ENCODE measurements at regions not wholly inside any gene's neighbourhood (a gene's known extent, or its start where the extent isn't known, plus 50 kb on each side); places are given as distances from the start of the nearest gene placed in this dataset.

- peaks cover 0 to 10% of the 10 kb centered on the region in 2 donors for H3K4me1 Mint-ChIP-seq (ENCODE audit: low read depth in 2 of 2)
- H3K4me3 Mint-ChIP-seq = no peak overlapping the region
- no peak for DNase-seq (ENCODE audit: low spot score)
- no peak for ATAC-seq
- no peak overlapping the region for H3K27ac Mint-ChIP-seq
- no peaks in the 10 kb centered on the region for H3K36me3 Mint-ChIP-seq
- peaks cover 0 to 5% of the 10 kb centered on the region in 2 donors for H3K27me3 Mint-ChIP-seq
- no peaks in the 10 kb centered on the region for H3K9me3 Mint-ChIP-seq
Observed at GRCh38 chr17:27218041-27218440, 75.9 kb upstream of the WSB1 start.

- peak overlapping the region in 1 of 2 donors; percentile 38 for H3K27ac Mint-ChIP-seq
- H3K4me1 Mint-ChIP-seq (ENCODE audit: low read depth in 2 of 2) = peaks cover 0 to 10% of the 10 kb centered on the region in 2 donors
- ATAC-seq (peak in 1 of 2 donors; percentile 93), DNase-seq (ENCODE audit: low spot score) (no peak)
- H3K9me3 Mint-ChIP-seq = no peaks in the 10 kb centered on the region
- H3K36me3 Mint-ChIP-seq = no peaks in the 10 kb centered on the region
- peaks cover 0 to 5% of the 10 kb centered on the region in 2 donors for H3K27me3 Mint-ChIP-seq
- peak overlapping the region; percentile 23 for H3K4me3 Mint-ChIP-seq
Observed at GRCh38 chr17:27218719-27219488, 75.0 kb upstream of the WSB1 start.

- H3K36me3 Mint-ChIP-seq = no peaks in the 10 kb centered on the region
Observed at GRCh38 chr17:27222515-27222914, 71.4 kb upstream of the WSB1 start.

DNA sequence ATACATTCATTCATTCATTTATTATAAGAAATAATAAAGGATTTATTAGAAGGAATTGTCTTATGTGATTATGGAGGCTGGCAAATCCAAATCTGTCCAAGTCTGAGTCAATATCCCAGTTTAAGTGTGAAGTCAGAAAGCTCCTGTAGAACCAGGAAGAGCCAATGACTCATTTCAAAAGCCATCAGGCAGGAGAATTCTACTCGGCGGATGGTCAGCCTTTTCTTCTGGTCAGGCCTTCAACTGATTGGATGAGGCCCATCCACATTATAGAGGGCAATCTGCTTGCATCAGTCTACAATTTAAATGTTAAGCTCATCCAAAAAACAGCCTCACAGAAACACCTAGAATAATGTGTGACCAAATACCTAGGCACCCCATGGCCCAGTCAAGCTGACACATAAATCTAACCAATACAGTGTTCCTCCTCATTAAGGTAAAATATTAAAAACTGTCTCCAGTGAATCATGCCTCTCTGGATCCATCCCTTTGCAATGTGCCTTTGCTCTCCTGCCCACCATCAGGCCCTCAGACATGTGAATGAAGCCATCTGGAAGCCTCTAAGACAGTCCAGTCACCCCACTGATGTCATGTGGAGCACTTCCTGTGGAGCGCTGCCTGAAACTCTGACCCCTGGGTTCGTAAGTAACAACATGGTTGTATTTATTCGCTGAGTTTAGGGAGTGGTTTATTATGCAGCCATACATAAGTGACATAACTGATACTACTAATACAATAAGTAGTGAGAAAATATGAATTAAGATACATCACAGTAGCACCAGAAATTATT lies 69.2 kb upstream of the WSB1 start:
- ATAC-seq (no peak), DNase-seq (ENCODE audit: low spot score) (no peak)
- H3K9me3 Mint-ChIP-seq = no peaks in the 10 kb centered on the region
- no peak overlapping the region for H3K4me3 Mint-ChIP-seq
- peaks cover 0 to 5% of the 10 kb centered on the region in 2 donors for H3K27me3 Mint-ChIP-seq
- H3K27ac Mint-ChIP-seq = no peak overlapping the region
- no peaks in the 10 kb centered on the region for H3K4me1 Mint-ChIP-seq (ENCODE audit: low read depth in 2 of 2)
- H3K36me3 Mint-ChIP-seq = no peaks in the 10 kb centered on the region

More at GRCh38 chr17:27222515-27222914, 71.4 kb upstream of the WSB1 start:
- ATAC-seq (no peak), DNase-seq (ENCODE audit: low spot score) (no peak)
- no peak overlapping the region for H3K27ac Mint-ChIP-seq
- peaks cover 0 to 5% of the 10 kb centered on the region in 2 donors for H3K27me3 Mint-ChIP-seq
- no peak overlapping the region for H3K4me3 Mint-ChIP-seq
- no peaks in the 10 kb centered on the region for H3K9me3 Mint-ChIP-seq
- peaks cover 0 to 10% of the 10 kb centered on the region in 2 donors for H3K4me1 Mint-ChIP-seq (ENCODE audit: low read depth in 2 of 2)

- ATAC-seq = no peak
- no peak for DNase-seq (ENCODE audit: low spot score)
- Mint-ChIP-seq H3K4me3 (no peak overlapping the region), H3K27me3 (peaks cover 0 to 5% of the 10 kb centered on the region in 2 donors), H3K27ac (no peak overlapping the region), H3K4me1 (ENCODE audit: low read depth in 2 of 2) (no peaks in the 10 kb centered on the region), H3K36me3 (no peaks in the 10 kb centered on the region), H3K9me3 (no peaks in the 10 kb centered on the region)
Observed at GRCh38 chr17:27226611-27227230, 67.2 kb upstream of the WSB1 start.

DNA sequence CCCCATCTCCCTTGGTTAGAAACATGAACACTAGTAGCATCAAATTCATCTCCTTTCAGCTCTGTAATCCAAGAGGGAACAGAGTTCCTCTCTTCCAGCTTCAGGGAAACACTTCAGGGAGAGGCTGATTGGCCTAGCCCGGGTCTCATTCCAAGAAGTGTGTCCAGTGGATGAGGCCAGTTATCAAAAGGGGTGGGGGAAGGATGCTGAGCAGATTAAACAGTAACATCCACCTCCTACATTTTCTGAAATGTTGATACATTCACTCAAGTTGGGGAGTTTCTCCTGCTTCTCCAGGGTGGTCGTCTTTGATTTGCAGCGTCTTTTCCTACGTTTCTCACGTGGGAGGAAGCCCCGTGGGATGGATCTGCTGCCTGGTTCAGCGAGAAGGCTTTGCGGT lies 62.9 kb upstream of the WSB1 start:
- DNase-seq (ENCODE audit: low spot score) = no peak

GRCh38 chr17:27232328-27232727 lies 61.6 kb upstream of the WSB1 start:
- peaks cover 0 to 4% of the 10 kb centered on the region in 2 donors for H3K27me3 Mint-ChIP-seq
- ATAC-seq (no peak), DNase-seq (ENCODE audit: low spot score) (no peak)
- no peak overlapping the region for H3K4me3 Mint-ChIP-seq
- no peak overlapping the region for H3K27ac Mint-ChIP-seq
- no peaks in the 10 kb centered on the region for H3K4me1 Mint-ChIP-seq (ENCODE audit: low read depth in 2 of 2)
- H3K9me3 Mint-ChIP-seq = no peaks in the 10 kb centered on the region
- no peaks in the 10 kb centered on the region for H3K36me3 Mint-ChIP-seq

More for the DNA sequence above, 62.9 kb upstream of the WSB1 start:
- Mint-ChIP-seq H3K27ac (no peak overlapping the region), H3K4me3 (no peak overlapping the region), H3K36me3 (no peaks in the 10 kb centered on the region), H3K4me1 (ENCODE audit: low read depth in 2 of 2) (no peaks in the 10 kb centered on the region), H3K9me3 (no peaks in the 10 kb centered on the region), H3K27me3 (peaks cover 0 to 4% of the 10 kb centered on the region in 2 donors)
- no peak for ATAC-seq

DNA sequence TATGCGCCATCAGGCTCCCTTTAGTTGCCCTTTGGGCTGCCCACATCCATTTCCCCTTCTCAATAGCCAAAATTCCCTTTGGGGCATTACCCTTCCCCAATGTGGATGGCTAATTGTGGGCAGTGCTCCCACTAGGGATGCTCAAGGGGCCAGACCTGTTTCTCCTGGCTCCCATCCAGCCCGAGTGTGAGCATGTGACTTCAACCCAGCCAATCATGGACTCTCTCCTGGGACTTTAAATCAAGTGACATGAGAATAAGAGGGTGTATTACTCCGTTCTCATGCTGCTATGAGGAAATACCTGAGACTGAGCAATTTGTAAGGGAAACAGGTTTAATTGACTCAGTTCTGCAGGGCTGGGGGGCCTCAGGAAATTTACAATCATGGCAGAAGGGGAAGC lies 60.9 kb upstream of the WSB1 start:
- H3K27ac Mint-ChIP-seq = no peak overlapping the region
- peaks cover 0 to 4% of the 10 kb centered on the region in 2 donors for H3K27me3 Mint-ChIP-seq
- no peak overlapping the region for H3K4me3 Mint-ChIP-seq
- H3K36me3 Mint-ChIP-seq = no peaks in the 10 kb centered on the region
- no peak for ATAC-seq
- H3K4me1 Mint-ChIP-seq (ENCODE audit: low read depth in 2 of 2) = no peaks in the 10 kb centered on the region
- no peaks in the 10 kb centered on the region for H3K9me3 Mint-ChIP-seq
- no peak for DNase-seq (ENCODE audit: low spot score)

DNA sequence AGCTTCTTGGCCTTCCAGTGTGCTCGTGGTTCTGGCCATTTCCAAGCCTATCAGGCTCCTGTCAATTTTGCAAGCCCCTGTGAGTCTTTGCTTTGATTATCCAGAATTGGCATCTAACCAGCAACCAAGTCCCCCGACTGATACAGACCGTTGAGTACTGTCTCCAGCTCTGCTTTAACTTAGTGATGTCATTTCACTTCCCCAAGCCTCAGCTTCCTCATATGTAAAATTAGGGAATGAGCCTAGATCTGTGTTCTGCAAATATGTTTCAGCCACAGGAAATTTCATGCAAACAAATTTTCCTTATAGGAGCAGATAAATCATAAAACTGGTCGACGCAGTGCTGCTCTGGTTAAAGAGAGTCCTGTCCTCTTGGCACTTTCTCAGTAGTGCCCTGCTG lies 60.1 kb upstream of the WSB1 start:
- H3K27me3 Mint-ChIP-seq = peaks cover 0 to 4% of the 10 kb centered on the region in 2 donors
- ATAC-seq (no peak), DNase-seq (ENCODE audit: low spot score) (no peak)
- H3K27ac Mint-ChIP-seq = no peak overlapping the region
- no peaks in the 10 kb centered on the region for H3K36me3 Mint-ChIP-seq
- no peak overlapping the region for H3K4me3 Mint-ChIP-seq
- peaks cover 6 to 7% of the 10 kb centered on the region in 2 donors for H3K4me1 Mint-ChIP-seq (ENCODE audit: low read depth in 2 of 2)
- H3K9me3 Mint-ChIP-seq = no peaks in the 10 kb centered on the region

- peaks cover 0 to 4% of the 10 kb centered on the region in 2 donors for H3K27me3 Mint-ChIP-seq
- no peak for ATAC-seq
- no peaks in the 10 kb centered on the region for H3K9me3 Mint-ChIP-seq
Observed at GRCh38 chr17:27236717-27237315, 57.1 kb upstream of the WSB1 start.

DNA sequence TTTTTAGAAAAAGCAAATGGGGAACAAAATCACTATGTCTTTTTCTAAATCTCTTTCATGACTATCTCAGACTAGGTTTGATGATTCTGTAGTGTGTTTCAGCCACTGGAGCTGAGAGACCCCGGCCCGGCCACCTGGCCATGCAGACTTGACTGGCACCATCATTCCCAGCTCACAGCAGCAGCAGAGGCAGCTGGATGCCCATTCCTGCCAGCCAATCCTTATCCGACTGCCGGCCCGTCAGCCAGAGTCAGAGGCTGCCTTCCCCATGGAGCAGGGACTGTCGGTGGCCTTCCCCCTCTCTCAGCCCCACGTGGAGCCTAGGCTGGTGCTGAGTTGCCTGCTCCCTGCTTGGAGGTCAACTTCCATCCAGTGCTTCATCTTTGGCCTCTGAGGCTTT lies 56.0 kb upstream of the WSB1 start:
- Mint-ChIP-seq H3K27me3 (peaks cover 4 to 5% of the 10 kb centered on the region in 2 donors), H3K36me3 (no peaks in the 10 kb centered on the region), H3K4me3 (no peak overlapping the region), H3K4me1 (ENCODE audit: low read depth in 2 of 2) (peaks cover 32 to 40% of the 10 kb centered on the region in 2 donors), H3K9me3 (no peaks in the 10 kb centered on the region), H3K27ac (peak overlapping the region; percentile 8 to 80)
- no peak for ATAC-seq
- DNase-seq (ENCODE audit: low spot score) = no peak

More at GRCh38 chr17:27236717-27237315, 57.1 kb upstream of the WSB1 start:
- H3K4me1 Mint-ChIP-seq (ENCODE audit: low read depth in 2 of 2) = peaks cover 27 to 33% of the 10 kb centered on the region in 2 donors
- no peaks in the 10 kb centered on the region for H3K36me3 Mint-ChIP-seq
- no peak overlapping the region for H3K4me3 Mint-ChIP-seq
- peak; percentile 87 for DNase-seq (ENCODE audit: low spot score)
- no peak overlapping the region for H3K27ac Mint-ChIP-seq

GRCh38 chr17:27239046-27239445 lies 54.9 kb upstream of the WSB1 start:
- Mint-ChIP-seq H3K36me3 (no peaks in the 10 kb centered on the region), H3K9me3 (no peaks in the 10 kb centered on the region), H3K4me1 (ENCODE audit: low read depth in 2 of 2) (peaks cover 36 to 40% of the 10 kb centered on the region in 2 donors), H3K27me3 (peaks cover 0 to 9% of the 10 kb centered on the region in 2 donors), H3K27ac (peak overlapping the region; percentile 8 to 80), H3K4me3 (peak overlapping the region; percentile 66)
- DNase-seq (ENCODE audit: low spot score) (no peak), ATAC-seq (peak; percentile 74 to 81)

- H3K36me3 Mint-ChIP-seq = no peaks in the 10 kb centered on the region
- DNase-seq (ENCODE audit: low spot score) (no peak), ATAC-seq (no peak)
- H3K27ac Mint-ChIP-seq = peak overlapping the region; percentile 8 to 80
- peak overlapping the region; percentile 32 for H3K4me3 Mint-ChIP-seq
- no peaks in the 10 kb centered on the region for H3K9me3 Mint-ChIP-seq
- H3K27me3 Mint-ChIP-seq = peaks cover 0 to 9% of the 10 kb centered on the region in 2 donors
- peaks cover 38 to 41% of the 10 kb centered on the region in 2 donors for H3K4me1 Mint-ChIP-seq (ENCODE audit: low read depth in 2 of 2)
Observed at GRCh38 chr17:27239584-27239983, 54.3 kb upstream of the WSB1 start.

Measured in natural killer cell treated with Interleukin-12 subunit alpha and Interleukin-12 subunit beta and Interleukin-15 and Interleukin-18, amount 100 ng/mL, for 72 hours (primary cell).